G401.6 (cell line): ENCODE measurements at regions not wholly inside any gene's neighbourhood (a gene's known extent, or its start where the extent isn't known, plus 50 kb on each side); places are given as distances from the start of the nearest gene placed in this dataset.

Experiments
- FAIRE-seq: peaks from 2 replicates; lab custom pipeline; 2012; peaks lifted over from hg19 to GRCh38; lab: Jason Lieb, UNC

DNA sequence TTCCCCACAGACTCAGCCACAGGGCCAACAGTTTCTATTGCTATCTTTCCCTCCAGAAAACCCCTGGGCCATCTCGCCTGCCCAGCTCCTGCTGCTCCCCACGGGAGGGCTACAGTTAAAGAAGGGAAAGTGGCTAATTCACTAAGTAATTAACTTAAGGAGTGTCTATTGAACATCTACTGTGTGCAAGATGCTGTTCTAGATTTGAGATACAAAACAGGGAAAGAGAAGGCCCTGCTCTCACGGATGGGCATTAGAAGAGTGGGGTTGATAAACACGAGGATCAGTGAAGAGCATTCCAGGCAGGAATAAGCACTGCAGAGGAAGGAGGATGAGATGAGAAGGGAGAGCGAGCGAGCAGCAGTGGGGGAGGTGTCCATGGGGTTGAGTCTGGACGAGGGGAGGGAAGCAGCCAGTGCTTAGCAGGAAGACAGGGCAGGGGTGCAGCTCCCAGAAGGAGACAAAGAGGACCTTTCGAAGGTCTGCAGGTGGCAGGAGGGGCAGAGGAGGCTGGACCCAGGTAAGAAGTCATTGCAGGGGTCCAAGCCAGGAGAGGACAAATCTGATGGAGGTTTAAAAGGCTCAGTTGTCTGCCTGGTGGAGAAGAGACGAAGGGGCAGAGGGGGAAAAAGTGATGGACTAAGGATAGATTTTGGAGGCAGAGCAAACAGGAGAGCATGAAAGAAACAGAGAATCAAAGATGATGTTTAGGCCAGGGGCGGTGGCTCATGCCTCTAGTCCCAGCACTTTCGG is 64.7 kb downstream of the KLF15 start:
- no peak for FAIRE-seq

DNA sequence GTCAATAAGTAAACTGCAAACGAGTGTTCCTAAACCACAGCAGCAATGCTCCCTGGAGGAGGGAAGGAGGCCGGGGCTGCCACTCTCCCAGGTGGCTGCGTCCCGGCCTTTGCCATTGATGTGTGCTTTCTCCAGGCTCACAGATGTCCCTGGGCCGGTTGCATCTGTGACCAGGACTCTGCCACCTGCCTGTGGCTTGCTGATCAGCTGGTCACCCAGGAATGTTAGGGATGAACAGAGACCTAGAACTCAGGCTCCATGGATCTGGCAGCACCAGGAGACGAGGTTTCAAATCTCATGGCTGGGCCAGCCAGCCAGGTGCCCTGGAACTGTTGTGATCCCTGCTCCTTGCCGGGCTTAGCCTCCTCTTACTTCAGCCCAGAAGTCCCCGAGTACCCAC is 65.7 kb downstream of the KLF15 start:
- FAIRE-seq: no peak

DNA sequence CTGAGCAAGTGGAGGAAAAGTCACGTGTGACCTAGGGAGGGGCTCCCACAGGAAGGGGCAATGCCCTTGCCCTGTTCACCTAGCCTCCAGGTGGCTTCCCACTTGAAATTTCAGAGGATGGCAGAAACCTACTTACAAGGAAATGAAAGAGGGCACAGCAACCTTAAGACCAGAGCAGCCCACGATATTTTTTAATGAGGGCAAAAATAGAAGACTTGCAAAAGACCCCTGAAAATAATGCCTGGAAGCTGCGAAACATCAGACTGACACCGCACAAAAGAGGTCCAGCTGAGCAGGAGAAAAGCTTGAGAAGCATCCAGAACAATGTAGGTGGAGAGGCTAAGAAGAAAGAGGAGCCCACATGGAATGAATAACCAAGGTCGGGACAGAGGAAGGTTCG is 66.1 kb downstream of the KLF15 start:
- FAIRE-seq: no peak

DNA sequence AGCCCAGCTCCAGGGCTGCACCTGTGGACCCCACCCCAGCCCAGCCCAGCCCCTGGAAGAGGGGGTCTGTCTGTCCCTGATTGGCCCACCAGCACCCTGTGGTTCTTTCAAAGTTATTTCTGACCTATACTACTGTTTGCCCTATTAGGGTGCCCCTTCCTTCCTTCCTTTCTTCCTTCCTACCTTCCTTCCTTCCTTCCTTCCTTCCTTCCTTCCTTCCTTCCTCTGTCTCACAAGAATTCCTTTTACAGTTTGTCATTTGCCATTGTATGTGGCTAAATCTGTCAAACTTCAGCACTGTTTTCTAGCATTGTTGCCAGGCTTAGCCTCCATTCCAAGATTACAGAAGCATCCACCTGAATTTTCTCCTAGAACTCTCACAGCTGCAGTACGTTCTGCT is 66.9 kb downstream of the KLF15 start:
- FAIRE-seq: no peak

DNA sequence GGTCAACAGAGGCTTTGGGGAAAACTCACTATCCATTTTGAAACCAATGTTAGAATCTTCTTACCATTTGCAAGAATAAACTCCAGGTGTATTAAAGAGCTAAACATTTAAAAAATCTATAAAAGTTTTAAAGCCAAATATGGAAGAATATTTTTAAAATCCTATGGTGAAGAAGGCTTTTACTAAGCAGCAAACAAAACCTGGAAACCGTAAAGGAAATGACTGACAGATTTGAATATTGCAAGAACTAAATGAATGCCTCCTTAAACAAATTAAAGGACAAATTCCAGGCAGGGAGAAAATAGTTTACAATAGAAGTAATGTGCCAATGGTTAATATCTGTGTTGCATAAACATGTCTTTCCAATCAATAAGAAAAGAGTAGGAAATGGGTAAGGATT is 68.1 kb downstream of the KLF15 start:
- FAIRE-seq: no peak

DNA sequence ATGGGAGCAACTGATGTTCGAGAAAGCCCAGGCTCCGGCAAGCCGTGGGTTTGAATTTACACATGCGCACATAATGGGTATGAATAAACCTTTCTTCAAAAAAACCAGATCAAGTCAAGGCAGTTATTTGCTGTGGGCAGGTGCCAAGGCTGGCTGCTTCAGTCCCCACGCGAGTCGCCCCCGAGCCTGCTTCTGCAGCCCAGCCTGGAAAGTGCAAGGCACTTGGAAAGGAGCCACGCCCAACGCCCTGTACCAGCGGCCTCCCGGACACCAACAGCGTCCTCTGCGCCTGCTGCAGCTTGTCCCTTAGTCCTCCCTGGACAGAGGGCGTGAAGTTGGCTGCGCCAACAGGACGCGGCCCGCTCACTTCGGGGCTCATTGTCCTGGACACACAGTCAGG is 68.9 kb downstream of the KLF15 start:
- no peak for FAIRE-seq

DNA sequence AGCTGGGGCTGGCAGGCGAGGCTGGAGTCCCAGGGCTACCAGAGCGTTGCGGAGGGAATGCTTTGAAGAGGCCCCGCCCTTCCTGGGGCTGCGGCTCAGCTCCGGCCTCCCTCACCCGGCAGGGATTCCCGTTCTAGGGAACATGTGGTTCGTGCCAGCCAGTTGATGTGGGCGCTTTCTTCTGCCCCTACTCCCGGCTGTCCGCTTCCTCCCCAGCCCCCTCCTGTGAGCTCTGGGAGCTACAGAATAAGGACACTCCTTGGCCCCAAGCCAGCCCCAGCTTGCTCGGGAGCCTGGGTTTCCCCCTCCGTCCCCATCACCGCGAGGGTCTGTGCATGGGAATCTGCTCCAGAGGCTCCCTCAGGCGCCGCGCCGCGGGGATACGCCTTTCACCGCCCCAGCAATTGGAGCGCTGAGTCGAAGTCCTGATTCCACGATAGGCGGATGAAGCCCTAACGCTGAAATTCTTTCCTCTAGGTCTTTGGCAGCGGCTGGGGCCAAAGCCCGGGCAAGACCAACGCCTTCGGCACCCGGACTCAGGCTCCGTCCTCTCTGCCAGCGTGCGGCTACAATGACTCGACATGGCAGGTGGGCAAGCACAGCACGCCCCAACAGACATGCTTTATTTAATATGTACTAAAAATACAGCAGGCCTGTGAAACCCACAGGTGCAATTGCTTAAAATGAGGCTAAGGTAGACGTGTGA is 69.5 kb downstream of the KLF15 start:
- no peak for FAIRE-seq

DNA sequence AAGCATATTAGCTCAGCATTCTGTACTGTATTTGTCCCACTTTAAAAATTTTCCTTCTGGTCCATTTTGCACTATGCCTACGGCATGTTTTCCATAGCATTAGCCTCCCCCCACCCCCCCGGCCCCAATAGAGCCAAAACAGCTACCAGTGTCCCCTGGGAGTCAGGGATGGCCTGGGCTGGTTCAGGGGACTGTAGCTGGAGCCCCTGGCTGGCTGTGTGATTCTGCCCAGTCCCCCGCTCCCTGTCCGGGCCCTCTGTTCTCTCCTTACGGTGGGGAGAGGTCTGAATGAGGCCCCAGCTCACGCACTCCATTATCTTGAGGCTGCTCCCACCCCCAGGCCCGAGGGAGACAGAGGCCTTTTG is 70.1 kb downstream of the KLF15 start:
- no peak for FAIRE-seq

DNA sequence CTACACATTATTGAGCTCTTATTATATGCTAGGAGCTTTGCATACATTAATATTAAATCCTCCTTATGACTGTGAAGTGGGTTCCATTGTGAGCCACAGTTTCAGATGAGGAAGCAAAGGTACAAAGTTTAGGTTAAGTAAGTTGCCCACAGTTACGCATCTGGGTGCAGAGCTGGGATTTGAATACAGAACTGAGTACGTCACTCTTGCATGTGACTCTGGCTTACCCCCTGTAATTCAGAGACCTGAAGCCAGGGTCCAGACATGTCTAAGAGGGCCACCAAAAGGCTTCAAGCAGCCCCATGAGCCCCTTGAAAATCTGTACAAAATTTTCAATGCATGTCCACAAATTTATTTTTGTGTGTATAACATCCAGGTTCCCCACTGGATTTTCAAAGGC is 71.8 kb downstream of the KLF15 start:
- FAIRE-seq: no peak

DNA sequence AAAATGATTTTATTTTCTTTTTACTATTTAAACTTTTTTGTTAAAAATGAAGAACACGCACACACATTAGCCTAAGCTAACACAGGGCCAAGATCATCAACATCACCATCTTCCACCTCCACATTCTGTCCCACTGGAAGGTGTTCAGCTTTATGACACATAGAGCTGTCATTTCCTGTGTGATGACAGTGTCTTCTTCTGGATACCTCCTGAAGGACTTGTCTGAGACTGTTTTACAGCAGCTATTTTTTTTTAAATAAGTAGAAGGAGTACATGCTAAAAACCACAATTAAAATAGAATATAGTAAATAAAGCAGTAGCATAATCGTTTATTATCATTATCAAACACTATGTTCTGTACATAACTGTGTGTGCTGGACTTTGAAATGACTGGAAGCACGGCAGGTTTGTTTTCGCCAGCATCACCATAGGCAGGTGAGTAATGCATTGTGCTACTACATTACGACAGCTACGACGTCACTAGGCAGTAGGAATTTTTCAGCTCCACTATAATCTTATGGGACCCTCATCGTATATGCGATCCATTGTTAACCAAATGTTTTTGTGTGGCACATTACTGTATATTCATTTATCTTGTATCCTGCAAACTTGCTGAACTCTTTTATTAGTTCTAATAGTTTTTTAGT is 72.8 kb downstream of the KLF15 start:
- FAIRE-seq: no peak

DNA sequence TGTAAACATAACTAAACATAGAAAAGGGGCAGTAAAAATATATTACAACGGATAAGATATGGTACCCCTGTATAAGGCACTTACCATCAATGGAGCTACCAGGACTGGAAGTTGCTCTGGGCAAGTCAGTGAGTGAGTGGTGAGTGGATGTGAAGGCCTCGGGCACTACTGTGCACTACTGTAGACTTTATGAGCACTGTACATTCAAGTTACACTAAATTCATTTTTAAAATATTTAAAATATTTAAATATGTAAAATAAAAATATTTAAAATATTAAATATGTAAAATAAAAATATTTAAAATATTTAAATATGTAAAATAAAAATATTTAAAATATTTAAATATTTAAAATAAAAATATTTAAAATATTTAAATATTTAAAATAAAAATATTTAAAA is 73.6 kb downstream of the KLF15 start:
- FAIRE-seq: peak; percentile 100

DNA sequence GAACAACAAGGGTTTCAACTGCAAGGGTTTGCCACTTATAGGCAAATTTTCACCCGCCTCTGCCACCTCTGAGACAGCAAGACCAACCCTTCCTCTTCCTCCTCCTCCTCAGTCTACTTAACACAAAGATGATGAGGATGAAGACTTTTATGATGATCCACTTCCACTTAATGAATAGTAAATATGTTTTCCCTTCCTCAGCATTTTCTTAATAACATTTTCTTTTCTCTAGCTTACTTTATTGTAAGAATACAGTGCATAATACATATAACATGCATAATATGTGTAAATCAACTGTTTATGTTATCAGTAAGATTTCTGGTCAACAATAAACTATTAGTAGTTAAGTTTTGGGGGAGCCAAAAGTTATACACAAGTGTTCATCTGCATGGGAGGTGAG is 77.4 kb downstream of the KLF15 start:
- FAIRE-seq: no peak

DNA sequence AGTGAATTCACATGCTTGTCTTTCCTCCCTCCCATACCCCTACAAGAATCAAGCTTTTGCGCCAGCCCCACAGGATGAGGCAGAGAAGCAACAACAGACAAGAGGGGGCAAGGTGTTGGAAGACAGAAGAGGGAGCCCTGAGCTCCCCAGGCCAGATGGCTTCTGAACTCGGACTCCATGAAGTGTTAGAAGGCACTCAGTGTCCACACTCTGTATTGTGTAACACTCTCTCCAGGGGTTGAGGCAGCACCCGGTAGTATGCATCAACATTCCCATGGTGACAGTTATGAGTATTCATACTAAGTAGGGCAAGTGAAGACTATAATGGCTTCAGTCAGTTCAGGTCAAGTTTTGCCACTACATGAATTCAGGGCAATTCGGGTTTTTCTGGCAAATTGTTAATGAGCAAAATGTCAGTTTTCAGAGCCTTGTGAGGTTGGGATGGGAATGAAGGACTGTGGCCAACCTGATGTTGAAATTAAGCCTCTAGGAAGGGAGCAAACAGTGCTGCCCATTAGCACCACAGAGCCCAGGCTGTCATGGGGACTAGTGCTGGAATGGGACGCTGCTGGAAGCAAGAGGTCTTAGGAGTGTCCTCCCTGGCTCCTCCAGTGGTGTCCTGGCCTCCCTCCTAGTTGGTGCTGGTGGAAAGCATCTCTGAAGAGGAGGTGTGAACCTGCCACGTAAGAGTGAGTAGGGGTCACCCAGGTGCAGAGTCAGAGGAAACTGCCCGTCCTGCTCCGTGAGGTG is 79.4 kb downstream of the KLF15 start:
- no peak for FAIRE-seq

DNA sequence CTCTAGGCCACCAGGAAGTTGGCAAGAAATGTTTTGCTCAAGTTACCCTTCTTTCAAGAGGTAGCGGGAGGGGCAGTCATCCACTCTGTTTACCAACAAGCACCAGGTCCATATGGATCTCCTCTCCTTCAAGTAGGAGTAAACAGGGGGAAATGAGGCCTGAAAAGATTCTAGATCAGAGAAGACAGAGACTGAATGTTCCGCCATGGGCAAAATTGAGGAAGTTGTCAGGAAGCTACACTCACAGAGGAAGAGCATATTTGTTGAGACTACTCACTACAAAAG is 81.6 kb downstream of the KLF15 start:
- FAIRE-seq: no peak

DNA sequence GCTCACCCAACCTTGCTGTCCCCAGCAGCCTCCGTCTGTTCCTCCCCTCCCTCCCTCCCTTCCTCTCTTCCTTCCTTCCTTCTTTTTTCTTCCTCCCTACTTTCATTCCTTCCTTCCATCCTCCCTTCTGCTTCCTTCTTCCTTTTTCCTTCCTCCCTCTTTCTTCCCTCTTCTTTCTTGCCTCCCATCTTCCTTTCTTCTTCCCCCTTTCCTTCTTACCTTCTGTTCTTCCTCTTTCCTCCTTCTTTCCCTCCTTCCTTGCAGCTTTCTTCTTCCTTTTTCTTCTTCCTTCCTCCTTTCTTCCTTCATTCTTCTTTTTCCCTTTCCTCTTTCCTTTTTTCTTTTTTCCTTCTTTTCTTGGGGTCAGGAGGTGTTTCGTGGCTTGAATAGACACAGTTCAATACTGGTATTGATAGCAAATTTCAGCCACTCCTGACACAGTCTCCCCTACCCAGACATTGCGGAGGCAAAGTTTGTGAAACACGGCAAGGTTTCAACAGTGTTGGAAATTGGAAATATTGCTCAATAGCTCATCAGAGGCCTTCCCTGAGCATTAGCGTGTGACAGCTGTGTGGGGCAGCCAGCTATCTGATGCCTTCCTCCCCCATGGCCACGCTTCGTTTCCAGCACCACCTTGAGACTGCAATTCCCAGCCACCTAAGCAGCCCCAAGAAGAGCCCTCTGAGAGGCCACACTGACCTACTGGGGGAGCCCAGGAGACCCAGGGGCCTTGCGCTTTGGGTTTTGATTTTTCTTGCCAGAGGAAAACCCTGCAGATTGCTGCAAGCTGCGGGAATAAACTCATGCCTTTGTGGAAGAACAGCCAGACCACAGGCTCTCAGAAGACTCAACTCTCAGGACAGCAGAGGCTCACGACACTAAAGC is 82.2 kb downstream of the KLF15 start:
- no peak for FAIRE-seq

DNA sequence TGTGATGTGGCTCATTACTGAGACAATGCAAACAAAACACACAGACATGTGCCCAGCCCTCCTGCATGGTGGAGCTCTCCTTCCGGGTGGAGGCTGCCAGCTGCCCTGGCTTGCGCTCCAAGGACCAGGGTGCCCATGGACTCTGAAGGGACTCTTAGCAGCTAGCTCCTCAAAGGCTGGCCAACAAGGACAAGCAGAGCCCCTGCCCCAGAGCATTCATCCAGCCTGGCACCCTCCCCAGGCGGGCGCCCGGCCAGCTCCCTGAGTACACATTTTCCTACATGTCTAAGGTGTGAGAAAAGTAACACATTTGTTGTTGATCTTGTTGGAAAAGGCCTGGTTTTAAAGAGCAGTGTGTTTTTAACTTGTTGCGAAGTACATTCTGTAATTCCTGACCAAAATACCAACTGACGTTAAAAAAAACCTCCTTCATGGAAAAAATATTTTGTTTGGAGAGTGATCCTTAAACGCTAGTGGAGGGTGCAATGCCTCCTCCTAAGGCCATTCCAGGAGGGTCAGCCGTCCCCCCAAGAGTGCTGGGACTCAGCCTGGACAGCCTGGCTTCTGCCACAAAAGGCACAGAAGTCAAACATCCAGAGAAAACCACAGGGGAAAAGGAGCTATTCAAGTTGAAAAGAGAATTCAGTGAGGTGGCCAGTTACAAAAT is 86.9 kb downstream of the KLF15 start:
- no peak for FAIRE-seq

DNA sequence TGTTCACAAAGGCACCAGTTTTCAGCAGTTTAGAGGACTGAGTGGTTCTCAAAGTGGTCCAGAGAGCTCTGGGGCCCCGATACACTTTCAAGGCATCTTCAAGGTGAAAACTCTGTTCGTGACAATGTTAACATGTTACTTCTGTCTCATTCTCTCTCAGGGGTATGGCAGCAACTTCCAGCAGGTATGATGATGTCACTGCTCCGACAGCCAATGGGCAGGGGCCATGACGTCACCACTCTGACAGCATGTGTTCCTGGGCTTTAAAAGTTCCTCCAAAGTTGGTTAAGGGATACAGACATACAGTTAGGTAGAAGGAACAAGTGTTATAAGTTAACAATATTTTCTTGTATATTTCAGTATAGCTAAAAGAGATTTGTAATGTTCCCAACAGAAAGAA is 87.9 kb downstream of the KLF15 start:
- FAIRE-seq: peak; percentile 66

DNA sequence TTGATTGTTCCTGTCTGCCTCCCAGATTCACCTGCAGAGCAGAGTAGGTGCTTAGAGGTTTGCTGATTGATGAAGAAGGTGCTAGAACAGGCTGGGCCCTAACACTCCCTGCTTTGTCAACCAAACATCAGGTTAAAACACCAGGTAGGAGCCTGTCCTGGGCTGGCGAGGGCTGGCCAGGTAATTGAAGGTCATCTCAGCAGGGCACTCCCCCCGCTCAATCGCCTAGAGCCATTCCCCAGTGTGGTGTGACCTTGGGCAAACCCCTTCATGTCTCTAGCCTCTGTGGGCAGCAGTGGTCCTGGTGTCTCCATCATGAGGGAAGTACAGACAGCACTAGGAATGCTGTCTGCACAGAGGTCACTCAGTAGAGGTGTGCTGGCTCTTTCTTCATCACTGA is 88.3 kb downstream of the KLF15 start:
- no peak for FAIRE-seq

DNA sequence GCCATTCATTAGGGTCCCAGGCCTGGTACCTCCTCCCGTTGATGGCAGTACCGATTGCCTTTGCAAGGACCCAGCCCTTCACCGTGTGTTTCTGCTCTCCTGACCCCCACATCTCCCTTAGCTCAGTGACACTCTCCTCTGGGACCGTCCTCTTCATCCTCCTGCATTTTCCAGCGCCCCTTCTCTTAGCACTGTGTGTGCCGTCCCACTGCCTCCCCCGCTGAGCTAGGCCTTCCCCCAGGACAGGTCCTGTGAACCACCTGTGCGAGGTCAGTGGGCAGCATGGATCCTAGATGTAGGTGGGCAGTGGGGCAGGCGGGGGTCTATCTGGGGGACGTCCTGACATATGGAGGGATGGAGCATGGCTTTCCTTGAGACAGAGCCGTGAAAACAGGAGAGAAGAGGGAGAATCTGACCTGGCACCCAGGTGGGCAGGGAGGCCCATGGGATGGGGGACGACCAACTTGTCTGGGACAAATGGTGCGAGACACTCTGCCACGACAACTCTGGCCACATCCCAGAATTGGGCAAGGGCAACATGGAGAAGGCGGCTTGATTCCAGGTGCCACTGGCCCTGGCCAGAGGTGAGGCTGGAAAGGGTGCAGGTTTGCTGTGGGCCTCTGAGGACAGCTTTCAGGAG is 87.7 kb upstream of the ALDH1L1 start:
- FAIRE-seq: no peak

DNA sequence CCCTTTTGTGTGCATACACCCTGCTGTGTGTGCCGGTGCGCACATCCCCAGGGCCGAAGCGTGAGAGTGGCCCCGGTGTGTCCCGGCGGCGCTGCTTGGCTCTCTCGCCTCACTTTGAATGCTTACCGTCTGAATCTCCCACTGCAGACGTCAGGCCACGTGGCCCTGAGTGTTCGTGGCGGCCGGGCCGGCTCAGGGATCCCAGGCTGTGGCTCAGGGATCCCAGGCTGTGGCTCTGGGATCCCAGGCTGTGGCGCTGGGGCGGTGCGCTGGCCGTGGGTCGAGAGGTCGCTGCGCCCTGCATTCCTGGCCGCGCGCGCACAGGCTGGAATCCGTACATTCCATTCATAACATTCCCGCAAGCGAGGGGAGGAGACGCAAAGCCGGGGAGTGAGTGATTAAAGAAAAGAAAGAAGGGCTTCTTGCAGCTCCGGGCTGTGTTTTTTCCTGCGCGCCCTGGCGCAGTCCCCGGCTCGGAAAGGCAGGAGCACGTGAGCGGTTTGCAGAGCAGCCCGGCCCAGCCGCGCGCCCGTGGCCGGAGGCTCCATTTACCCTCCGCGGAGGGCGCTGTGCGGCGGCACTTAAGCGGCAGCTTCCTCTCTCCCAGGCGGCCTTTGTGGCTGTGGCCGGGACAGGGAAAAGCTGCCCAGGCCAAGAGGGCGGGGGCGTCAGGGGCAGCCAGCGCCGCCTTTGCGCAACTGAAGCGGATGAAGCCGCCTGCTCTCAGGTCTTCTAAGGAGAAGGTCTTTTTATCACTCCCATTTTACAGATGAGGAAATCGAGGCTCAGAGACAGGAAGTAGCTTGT is 87.0 kb upstream of the ALDH1L1 start:
- peak; percentile 17 for FAIRE-seq
